ENCODE measurements at regions not wholly inside any gene's neighbourhood (a gene's known extent, or its start where the extent isn't known, plus 50 kb on each side); places are given as distances from the start of the nearest gene placed in this dataset.

DNA sequence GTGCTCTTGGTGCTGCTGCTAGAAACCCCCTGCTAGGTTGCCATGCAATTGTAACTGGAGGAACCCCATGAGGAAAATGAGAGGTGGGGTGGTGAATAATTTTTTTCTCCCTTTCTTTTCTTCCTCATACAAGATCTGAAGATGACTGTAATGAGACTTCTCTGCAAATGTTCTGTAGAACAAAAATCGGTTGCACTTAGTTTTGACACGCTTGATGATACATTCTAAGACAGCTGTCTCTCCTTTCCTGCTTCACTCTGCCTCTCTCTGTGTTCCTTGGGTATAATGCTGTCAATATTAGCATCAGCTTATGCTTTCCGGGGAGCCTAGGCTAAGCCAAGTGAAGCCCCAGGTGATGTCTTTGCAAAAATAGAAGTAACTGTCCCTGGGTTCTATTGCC lies 721.5 kb downstream of the POM121L12 start:
- no peaks in the 10 kb centered on the region for H3K4me1 ChIP-seq (replicated peaks in 1 of 2; ENCODE audit: control insufficient read depth in 2 of 2, insufficient read depth in 2 of 2, low read length in 2 of 2)
- no peak overlapping the region for H3K27ac ChIP-seq (ENCODE audit: extremely low read depth, low read depth, low read length)
- no TSS peak for BruUV-seq (replicated peaks)
- no peaks in the 10 kb centered on the region for H3K36me3 ChIP-seq (ENCODE audit: control insufficient read depth, insufficient read depth, low read length)
- CTCF ChIA-PET (ENCODE audit: low intra/inter-chr PET ratio) = no interaction called here
- no peaks in the 10 kb centered on the region for H4K20me1 ChIP-seq (replicated peaks; ENCODE audit: control insufficient read depth, insufficient read depth, low read length)
- H3K9me3 ChIP-seq (replicated peaks; ENCODE audit: control insufficient read depth, insufficient read depth, low read depth, low read length) = no peaks in the 10 kb centered on the region
- no peaks in the 10 kb centered on the region for H3K27me3 ChIP-seq (ENCODE audit: control insufficient read depth in 2 of 2, insufficient read depth in 2 of 2, low read length in 2 of 2)
- H3K4me2 ChIP-seq (ENCODE audit: insufficient read depth, low read length) = no peak overlapping the region
- no peak overlapping the region for H2AFZ ChIP-seq (ENCODE audit: low read depth, low read length)
- 61% methylated on average over 3 of the region's 3 CpGs for WGBS (ENCODE audit: insufficient coverage, low coverage, missing lambda C conversion rate)
- POLR2A ChIA-PET = no interaction called here
- DNase-seq (ENCODE audit: extremely low read depth in 1 of 4, low spot score in 3 of 4) = no peak
- intact Hi-C loops (cut with micrococcal nuclease) (no loop called here), in situ Hi-C loops (cut with MboI) (no loop called here)
- no peak overlapping the region for H3K4me3 ChIP-seq
- ATAC-seq = no peak
- H3K79me2 ChIP-seq (ENCODE audit: control insufficient read depth, insufficient read depth, low read length) = no peaks in the 10 kb centered on the region
- TF ChIP-seq ZFP36 (IDR thresholded peaks at IDR 0.05; ENCODE audit: low read depth, low read length, partially characterized antibody) = no peak
- no peak for TF ChIP-seq CCNT2 (IDR thresholded peaks at IDR 0.05; ENCODE audit: borderline replicate concordance, extremely low read depth, insufficient read length, low read depth, low read length)
- no peak for TF ChIP-seq ZNF644 (tag; IDR thresholded peaks at IDR 0.05; ENCODE audit: low read depth)
- no peak for TF ChIP-seq RBM22 (IDR thresholded peaks at IDR 0.05; ENCODE audit: low read depth, low read length, poor library complexity, severe bottlenecking)
- TF ChIP-seq C11orf30 (IDR thresholded peaks at IDR 0.05; ENCODE audit: low read depth) = no peak
- no peak for TF ChIP-seq ZNF239 (CRISPR knock-in tag; IDR thresholded peaks at IDR 0.05)
- no peak for TF ChIP-seq FOXK1 (CRISPR knock-in tag; IDR thresholded peaks at IDR 0.05; ENCODE audit: borderline replicate concordance)
- TF ChIP-seq, protein P1, sequence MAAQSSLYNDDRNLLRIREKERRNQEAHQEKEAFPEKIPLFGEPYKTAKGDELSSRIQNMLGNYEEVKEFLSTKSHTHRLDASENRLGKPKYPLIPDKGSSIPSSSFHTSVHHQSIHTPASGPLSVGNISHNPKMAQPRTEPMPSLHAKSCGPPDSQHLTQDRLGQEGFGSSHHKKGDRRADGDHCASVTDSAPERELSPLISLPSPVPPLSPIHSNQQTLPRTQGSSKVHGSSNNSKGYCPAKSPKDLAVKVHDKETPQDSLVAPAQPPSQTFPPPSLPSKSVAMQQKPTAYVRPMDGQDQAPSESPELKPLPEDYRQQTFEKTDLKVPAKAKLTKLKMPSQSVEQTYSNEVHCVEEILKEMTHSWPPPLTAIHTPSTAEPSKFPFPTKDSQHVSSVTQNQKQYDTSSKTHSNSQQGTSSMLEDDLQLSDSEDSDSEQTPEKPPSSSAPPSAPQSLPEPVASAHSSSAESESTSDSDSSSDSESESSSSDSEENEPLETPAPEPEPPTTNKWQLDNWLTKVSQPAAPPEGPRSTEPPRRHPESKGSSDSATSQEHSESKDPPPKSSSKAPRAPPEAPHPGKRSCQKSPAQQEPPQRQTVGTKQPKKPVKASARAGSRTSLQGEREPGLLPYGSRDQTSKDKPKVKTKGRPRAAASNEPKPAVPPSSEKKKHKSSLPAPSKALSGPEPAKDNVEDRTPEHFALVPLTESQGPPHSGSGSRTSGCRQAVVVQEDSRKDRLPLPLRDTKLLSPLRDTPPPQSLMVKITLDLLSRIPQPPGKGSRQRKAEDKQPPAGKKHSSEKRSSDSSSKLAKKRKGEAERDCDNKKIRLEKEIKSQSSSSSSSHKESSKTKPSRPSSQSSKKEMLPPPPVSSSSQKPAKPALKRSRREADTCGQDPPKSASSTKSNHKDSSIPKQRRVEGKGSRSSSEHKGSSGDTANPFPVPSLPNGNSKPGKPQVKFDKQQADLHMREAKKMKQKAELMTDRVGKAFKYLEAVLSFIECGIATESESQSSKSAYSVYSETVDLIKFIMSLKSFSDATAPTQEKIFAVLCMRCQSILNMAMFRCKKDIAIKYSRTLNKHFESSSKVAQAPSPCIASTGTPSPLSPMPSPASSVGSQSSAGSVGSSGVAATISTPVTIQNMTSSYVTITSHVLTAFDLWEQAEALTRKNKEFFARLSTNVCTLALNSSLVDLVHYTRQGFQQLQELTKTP (IDR thresholded peaks at IDR 0.05; ENCODE audit: low read depth in 1 of 2, partially characterized antibody in 2 of 2) = no peak
- no peak for TF ChIP-seq XRCC3 (IDR thresholded peaks at IDR 0.05)
- no peak for TF ChIP-seq CBX8 (IDR thresholded peaks at IDR 0.05; ENCODE audit: borderline replicate concordance, extremely low read depth, low read depth, low read length, poor library complexity, severe bottlenecking)
- TF ChIP-seq, protein P2, sequence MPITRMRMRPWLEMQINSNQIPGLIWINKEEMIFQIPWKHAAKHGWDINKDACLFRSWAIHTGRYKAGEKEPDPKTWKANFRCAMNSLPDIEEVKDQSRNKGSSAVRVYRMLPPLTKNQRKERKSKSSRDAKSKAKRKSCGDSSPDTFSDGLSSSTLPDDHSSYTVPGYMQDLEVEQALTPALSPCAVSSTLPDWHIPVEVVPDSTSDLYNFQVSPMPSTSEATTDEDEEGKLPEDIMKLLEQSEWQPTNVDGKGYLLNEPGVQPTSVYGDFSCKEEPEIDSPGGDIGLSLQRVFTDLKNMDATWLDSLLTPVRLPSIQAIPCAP (CRISPR knock-in tag; IDR thresholded peaks at IDR 0.05; ENCODE audit: borderline replicate concordance) = no peak
- no peak for TF ChIP-seq NUFIP1 (IDR thresholded peaks at IDR 0.05; ENCODE audit: partially characterized antibody)
- no peak for TF ChIP-seq STAT5A (IDR thresholded peaks at IDR 0.05; ENCODE audit: borderline replicate concordance, low read length)
- no peak overlapping the region for H3K9ac ChIP-seq (ENCODE audit: insufficient read depth in 1 of 2, low read depth in 2 of 2, low read length in 2 of 2)
- no peaks in the 10 kb centered on the region for H3K9me1 ChIP-seq (ENCODE audit: control insufficient read depth, insufficient read depth, low read length)
- FAIRE-seq = no peak
